ENCODE measurements at regions not wholly inside any gene's neighbourhood (a gene's known extent, or its start where the extent isn't known, plus 50 kb on each side); places are given as distances from the start of the nearest gene placed in this dataset.

- Histone ChIP-seq H2AK5ac (ENCODE audit: low read depth, low read length) (no peak overlapping the region), H3K36me3 (ENCODE audit: control insufficient read depth in 2 of 4, insufficient read depth in 4 of 4, low read length in 3 of 4) (no peaks in the 10 kb centered on the region), H3K4ac (replicated peaks; ENCODE audit: insufficient read length, low read depth, low read length) (no peak overlapping the region), H3K4me2 (ENCODE audit: insufficient read depth in 1 of 2, low read depth in 2 of 2, low read length in 2 of 2) (no peak overlapping the region), H4K5ac (ENCODE audit: insufficient read length, low read depth, low read length) (no peak overlapping the region), H3K27me3 (replicated peaks in 1 of 4; ENCODE audit: control insufficient read depth in 3 of 4, extremely low read depth in 1 of 4, insufficient read depth in 3 of 4, low read length in 3 of 4) (no peaks in the 10 kb centered on the region), H3K79me2 (ENCODE audit: control insufficient read depth in 1 of 2, insufficient read depth in 2 of 2, low read length in 2 of 2) (peaks cover 17 to 94% of the 10 kb centered on the region in 2 experiments), H4K8ac (ENCODE audit: extremely low read depth, insufficient read depth, low read length) (no peak overlapping the region), H3K18ac (ENCODE audit: extremely low read depth, low read length) (no peak overlapping the region; the same call in 1 of the 2 replicates), H2BK20ac (ENCODE audit: low read length) (no peak overlapping the region), H3K9ac (replicated peaks in 1 of 4; ENCODE audit: extremely low read depth in 1 of 4, low read depth in 3 of 4, low read length in 3 of 4) (no peak overlapping the region), H3K56ac (replicated peaks; ENCODE audit: insufficient read length, low read depth, low read length) (no peak overlapping the region), H4K91ac (replicated peaks; ENCODE audit: insufficient read length, low read length) (no peak overlapping the region), H3K9me3 (ENCODE audit: insufficient read depth in 2 of 2, low read depth in 1 of 2, low read length in 1 of 2) (no peaks in the 10 kb centered on the region), H3K23ac (ENCODE audit: insufficient read length) (no peak overlapping the region), H4K20me1 (replicated peaks in 1 of 2; ENCODE audit: control insufficient read depth in 1 of 2, insufficient read depth in 2 of 2, low read length in 2 of 2) (peaks cover 23 to 33% of the 10 kb centered on the region in 2 experiments), H2BK12ac (ENCODE audit: low read depth, low read length) (0 out of 2 replicates have a peak overlapping the region, but pooled peaks have one; percentile 9), H3K79me1 (ENCODE audit: low read depth, low read length) (peaks cover 41% of the 10 kb centered on the region), H3K4me3 (ENCODE audit: extremely low read depth in 1 of 4, insufficient read depth in 2 of 4, low read depth in 3 of 4, low read length in 4 of 4) (no peak overlapping the region), H3K14ac (ENCODE audit: insufficient read length) (no peak overlapping the region), H3K27ac (ENCODE audit: low read depth, low read length) (no peak overlapping the region), H2BK120ac (replicated peaks; ENCODE audit: low read depth, low read length) (no peak overlapping the region), H2BK15ac (ENCODE audit: low read length) (peak overlapping the region; percentile 31; the same call in 1 of the 2 replicates), H2BK5ac (ENCODE audit: low read depth, low read length) (0 out of 2 replicates have a peak overlapping the region, but pooled peaks have one; percentile 16), H2AFZ (ENCODE audit: low read length) (no peak overlapping the region), H3K4me1 (replicated peaks in 1 of 4; ENCODE audit: control insufficient read depth in 3 of 4, insufficient read depth in 4 of 4, low read length in 3 of 4) (peaks cover 5 to 65% (median 46%) of the 10 kb centered on the region in 4 experiments), H3K23me2 (ENCODE audit: low read depth, low read length) (peaks cover 2% of the 10 kb centered on the region; the same call in 1 of the 2 replicates)
- DNase-seq (ENCODE audit: low read depth in 1 of 2, low spot score in 2 of 2), result no peak
- WGBS, 2 experiments (ENCODE audit: extremely low coverage in 1 of 2, insufficient coverage in 1 of 2, insufficient read length in 1 of 2, insufficient replicate concordance in 2 of 2, low coverage in 1 of 2, low lambda C conversion rate in 2 of 2, missing lambda C conversion rate in 1 of 2), result 87% methylated on average over 11 of the region's 11 CpGs; no CpG with 5 or more reads in 1 of the 2 experiments
- CTCF ChIA-PET (ENCODE audit: partially characterized antibody), result interaction anchor here (1.3 to 1.7 kb wide), 3 partner anchors 10 to 108 kb away, joined by 3 to 6 read pairs (median 4); no protein-coding TSS in a partner anchor
- FAIRE-seq, result no peak
- TF ChIP-seq SIRT6 (IDR thresholded peaks at IDR 0.05; ENCODE audit: low read length) (no peak), JUND (IDR thresholded peaks at IDR 0.05; ENCODE audit: low read length) (no peak)
- POLR2A ChIA-PET (ENCODE audit: partially characterized antibody), result interaction anchor here (0.6 to 1.4 kb wide), 2 partner anchors 24 to 42 kb away, joined by 3 to 4 read pairs; no protein-coding TSS in a partner anchor
Measured at GRCh38 chr17:77380395-77381184, 239.8 kb downstream of the SEC14L1 start.
